NCI-H2171 (cell line): ENCODE measurements at regions not wholly inside any gene's neighbourhood (a gene's known extent, or its start where the extent isn't known, plus 50 kb on each side); places are given as distances from the start of the nearest gene placed in this dataset.

Experiments
- DNase-seq: peaks from one replicate; lab custom pipeline; 2025; lab: John Stamatoyannopoulos, UW

DNA sequence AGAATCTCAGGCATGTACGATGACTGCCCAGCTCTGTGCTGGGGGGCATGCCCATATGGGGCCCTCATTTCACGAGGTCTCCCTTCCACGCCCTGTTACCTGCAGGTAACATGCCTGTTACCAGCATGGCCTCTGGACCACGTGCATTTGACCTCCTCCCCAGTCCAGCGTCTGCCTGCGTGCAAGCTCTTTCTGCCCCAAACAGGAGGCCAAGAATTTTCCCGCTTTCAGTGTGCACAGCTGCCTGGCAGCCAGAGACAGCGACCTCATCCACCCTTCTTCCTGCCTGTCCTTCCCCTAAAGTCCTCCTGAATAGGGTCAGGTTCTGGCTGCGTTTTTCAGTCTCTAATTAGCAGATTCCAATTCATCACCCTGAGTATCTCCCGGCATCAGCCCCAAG is 306.5 kb upstream of the ZFHX3 start:
- DNase-seq, result no peak

DNA sequence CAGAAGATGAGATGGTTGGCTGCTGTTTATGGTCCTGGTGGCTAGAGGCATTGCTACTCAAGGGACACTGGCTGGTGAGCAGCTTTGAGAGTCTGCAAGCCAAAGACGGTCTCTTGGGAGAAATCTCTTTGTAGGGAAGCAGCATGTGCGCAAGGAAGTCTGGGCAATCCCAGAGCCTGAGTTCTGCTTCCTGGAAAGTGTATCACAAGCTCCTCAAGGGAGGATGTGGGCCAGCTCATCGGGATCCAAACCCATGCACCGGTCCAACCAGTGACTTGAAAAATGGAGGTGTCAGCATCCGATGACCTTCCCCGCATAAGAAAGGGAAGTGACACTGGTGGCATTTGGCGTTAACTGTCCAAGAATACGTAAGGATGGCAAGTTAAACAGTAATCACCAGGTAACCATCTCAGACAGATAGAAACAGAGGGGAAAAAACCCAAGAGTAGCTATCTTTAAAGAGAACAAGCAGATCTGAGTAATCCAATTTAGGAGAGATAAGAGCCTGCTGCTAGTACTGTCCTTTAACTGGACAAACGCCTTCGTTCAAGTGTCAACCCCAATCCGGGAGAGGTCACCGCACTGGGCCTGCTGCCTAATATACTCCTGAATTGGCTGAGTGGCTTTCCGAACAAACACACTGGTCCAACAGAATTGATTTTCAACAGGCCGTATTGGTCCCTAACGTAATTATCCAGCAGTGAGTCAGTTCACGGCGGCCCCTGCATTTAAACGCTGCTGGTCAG is 303.0 kb upstream of the ZFHX3 start:
- no peak for DNase-seq

DNA sequence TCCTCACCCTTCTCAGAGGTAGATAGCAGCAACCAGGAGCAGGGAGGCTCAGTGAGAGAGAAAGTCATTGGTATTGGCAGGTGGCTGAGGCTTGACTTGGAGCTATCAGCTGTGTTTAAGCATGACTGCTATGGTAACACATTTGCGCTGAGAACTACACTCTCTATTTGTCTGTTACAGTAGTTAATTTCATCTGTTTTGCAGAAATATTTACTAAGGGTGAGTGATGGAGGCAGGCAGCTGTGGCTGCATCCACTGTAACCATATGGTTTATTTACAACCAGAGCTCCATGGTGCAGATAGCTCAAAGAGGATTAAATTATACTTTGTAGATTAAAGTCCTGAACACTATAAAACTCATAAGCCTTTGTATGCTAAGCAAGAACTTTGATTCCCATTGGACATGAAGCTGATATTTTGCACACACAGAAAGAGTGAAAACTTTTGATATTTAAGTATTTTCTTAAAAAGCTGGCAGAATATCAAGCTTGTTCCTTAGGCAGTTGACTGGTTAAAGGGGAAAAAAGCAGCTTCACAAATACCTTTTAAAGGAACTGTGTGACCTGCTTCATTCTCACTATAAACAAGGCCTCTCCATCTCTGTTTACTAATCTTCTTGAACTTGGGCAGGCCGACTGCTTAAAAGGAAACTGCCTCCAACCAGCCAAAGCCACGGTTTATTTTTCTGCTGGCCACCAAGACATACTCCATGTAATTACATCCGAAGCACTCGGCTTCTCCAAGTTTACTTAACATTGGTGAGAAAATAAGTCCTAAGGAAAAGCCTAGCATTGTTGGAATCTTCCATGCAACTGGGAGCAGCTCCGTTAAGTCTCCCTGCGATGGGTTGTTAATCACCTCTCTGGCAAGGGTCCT is 299.8 kb upstream of the ZFHX3 start:
- DNase-seq, result no peak

DNA sequence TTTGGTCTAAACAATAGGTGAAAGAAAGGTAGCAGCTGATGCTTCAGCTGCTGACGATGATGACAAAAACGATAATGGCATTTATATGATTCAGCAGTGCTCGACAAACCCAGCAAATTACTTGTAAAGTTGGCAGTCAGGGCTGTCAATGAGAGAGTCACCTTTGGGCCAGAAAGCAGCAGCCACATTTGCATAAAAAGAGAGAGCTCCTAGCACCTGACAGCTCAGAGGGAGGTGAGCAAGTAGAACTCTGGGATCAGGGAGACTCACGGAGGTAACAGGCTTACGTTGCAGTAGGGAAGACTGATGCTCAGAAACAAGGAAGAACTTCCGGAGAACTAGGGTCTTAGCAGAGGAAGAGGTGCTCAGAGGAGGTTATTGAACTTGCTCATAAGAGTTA is 291.9 kb upstream of the ZFHX3 start:
- no peak for DNase-seq

DNA sequence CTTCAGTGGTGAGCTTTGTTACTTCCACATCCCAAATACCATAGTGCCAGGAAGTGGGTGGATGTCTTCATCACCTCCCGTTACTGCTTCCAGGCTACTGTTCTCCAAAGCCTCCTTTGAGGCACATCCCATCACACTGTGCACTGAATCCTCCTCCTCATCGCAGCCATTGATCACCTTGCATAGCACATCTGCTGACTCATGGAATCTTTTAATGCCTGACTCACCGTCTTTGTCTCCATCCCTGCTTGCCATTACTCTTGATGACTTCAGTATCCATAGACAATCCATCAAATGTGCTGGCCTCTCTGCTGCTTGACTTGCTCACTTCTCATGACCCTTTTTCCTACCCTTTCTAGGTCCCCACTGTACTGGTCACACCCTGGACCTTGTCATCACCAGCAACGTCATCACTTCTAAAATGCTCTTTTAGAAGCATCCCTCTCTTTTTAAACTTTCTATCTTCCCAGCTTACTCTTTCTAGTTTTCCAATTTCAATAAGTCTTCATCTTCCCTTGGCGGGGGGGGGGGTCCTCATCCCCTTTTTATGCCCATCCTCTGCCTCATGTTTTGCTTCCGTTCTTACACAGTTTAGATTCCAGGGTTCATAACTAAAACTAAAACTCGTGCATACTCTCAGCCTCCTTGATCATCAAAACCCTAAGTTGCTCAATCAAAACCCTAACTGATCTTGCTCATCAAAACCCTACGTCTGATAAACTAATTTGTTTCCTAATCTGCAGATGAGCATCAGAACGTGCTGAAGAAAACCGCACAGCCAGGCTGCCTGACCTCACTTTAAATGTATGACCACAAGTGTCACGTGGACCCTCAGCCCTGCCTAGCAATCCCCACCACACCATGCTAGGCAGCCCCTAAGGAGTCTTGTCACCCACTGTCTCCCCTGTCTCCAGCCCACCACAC is 289.7 kb upstream of the ZFHX3 start:
- no peak for DNase-seq

DNA sequence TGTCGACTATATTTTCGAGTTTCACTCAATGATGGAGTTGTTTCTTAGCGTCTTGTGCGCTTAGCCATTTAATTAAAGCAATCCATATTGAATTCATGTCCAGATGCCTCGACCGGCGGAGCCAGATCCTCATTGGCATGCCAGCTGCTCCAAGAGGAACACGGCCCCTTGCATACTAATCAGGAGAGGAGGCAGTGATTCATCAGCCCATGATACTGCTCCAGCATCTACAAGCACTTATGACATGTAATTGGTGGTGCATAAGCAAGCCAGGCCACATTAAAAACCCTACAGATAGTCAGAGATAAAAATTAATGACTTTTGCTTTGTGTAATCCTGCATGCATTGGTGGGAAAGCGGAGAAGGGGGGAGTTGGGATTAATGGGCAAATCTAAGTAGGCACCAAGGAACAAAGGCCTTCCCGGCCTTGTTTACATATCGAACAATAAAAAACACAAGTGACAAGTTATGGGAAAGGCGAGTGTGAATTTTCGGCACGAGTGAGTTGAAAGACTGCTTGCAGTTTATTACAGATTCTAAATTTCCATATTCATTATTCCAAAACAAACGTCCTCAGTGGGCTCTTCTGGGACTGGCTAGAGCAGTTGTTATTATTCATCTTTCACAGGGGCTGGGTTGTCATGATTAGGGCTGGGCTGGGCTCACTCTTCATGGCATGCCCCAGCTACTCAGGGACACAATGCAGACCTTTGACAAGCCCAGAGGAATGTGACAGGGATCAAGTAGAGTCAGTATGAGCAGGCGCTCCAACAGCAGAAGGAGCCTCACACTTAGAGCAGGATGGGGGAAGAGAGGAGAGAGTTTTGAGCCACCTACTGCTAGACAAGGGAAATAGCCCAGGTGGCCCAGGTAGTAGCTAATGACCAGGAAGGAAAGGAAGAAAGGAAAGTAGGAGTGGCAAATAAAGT is 281.7 kb upstream of the ZFHX3 start:
- DNase-seq, result no peak

DNA sequence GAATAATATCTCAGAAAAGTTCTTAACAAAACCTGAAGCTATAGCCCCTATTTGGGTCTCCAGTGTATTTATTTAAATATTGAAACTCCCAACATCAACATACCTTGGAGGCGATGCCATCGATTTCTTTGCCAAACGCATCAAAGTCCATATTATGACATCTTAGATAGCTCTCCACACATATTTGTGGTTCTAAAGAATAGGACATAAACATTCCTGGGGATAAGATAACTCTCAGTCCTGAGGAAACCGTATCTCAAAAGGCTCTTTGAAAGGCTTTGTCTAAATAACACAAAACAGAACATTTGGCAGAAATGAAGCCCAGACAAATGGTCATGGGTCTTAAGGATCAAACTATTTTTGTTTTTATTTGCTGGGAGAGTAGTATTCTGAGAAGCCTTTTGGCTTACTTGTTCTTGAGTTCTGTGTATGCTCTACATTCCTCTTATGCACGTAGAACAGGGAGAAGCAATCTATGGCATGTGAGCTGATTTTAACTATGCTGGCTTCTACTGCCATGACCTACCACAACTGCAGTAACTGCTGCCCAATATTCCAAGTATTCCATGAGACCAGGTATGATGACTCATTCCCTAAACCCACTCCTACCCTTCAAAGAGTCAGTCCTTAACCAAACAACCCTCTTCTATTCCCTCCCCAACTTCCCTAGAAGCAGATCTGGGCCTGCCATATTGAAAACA is 279.0 kb upstream of the ZFHX3 start:
- DNase-seq, result no peak

DNA sequence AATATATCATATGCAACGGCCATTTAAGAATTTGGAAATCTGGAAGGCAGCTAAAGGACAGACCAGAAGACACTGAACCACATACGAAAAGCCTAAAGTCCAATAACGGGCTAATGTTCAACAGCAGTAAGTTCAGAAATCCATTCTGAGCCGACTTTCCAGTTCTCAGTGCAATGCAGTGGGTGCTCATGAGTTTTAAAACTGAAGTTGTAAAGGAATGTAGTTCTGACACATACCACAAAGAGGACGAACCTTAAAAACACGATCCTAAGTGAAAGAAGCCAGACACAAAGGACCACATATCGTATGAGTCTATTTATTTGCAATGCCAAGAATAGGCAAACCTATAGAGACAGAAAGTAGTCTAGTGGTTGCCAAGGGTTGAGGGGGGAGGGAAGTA is 278.3 kb upstream of the ZFHX3 start:
- no peak for DNase-seq

DNA sequence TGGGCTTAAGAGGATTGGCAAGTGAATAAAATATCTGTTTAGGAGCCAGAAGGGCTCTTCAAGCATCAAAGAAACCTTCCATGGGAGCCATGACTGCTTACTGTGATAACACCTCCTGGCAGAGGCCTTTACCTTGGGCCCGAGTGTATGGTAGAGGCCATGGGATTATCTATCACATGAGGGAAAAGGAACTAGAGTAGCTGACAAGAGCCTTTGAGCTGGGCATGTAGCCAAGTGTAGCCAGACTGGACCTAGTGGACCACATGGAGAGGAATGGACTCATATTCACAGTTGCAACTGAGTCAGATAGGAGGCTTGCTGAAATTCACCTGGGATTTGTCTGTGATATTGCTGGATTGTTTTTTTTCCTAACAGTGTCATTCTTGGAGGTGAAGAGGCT is 276.0 kb upstream of the ZFHX3 start:
- DNase-seq, result no peak

DNA sequence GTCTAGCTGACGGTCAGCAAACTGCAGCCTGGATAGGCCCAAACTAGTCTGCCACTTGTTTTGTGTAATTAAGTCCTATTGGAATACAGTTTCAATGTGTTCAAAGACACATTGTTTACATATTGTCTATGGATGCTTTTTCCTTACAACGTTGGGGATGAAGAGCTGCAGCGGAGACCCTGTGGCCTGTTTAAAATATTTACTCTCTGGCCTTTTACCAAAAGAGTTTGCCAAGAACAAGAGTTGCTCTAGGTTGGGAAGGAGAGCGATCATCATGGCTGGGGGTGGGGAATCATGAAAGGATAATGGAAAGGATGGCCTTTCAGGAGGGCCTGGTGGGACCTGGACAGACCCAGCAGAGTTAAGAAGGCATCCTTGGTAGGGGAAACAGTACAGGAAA is 274.9 kb upstream of the ZFHX3 start:
- DNase-seq, result no peak

DNA sequence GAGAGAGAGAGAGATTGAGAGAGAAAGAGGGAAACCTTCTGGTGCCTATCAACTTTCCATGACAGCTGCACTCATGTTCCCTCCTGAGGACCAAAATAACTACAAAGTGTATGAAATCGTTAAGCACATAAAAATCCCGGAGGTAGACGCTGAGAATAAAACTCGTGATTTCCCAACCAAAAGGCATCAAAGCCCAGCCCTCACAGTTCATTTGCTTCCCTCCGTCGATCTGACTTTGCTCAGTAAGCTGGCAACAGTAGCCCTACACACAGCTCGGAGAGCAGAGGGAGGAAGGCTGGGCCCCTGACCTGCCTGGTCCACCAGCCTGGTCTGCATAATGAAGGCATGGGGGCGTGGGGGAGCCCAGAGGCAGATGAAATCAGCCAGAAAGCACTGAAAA is 273.9 kb upstream of the ZFHX3 start:
- no peak for DNase-seq

DNA sequence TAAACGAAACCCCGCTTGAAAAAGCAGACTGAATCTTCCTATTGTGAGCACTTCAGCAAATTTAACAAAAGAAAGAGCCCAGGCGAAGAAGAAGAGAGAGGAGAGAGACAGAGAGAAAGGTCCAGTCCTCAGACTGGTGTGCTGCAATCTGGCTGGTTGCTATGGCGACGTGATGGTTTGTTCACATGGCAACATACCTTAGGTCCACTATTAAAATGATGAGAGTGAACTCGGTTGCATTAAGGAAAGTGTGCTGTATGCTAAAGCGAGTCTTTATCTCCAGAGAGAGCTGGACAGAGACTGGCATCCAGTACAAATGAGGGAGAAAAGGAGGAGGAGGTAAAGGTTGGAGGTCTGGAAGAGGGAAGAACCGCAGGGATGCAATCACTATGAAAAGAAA is 271.8 kb upstream of the ZFHX3 start:
- DNase-seq, result no peak

DNA sequence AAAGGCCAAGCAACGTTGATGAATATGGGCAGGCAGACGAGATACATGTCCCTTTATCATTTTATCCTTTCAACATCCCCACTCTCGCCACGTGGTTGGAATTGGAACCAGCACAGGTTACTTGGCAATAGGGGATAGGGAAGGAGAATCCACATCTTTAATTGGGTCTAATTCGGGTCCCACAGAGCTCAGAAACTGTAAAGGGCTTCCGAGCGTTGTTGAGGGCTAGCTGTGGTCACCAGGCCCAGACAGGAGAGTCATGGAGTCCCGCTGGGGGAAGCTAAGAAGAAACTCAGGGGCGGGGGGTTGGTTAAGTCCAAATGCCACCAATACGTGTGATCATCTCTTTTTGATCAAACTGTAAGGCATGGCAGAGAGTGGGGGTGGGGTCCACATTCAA is 271.3 kb upstream of the ZFHX3 start:
- no peak for DNase-seq

DNA sequence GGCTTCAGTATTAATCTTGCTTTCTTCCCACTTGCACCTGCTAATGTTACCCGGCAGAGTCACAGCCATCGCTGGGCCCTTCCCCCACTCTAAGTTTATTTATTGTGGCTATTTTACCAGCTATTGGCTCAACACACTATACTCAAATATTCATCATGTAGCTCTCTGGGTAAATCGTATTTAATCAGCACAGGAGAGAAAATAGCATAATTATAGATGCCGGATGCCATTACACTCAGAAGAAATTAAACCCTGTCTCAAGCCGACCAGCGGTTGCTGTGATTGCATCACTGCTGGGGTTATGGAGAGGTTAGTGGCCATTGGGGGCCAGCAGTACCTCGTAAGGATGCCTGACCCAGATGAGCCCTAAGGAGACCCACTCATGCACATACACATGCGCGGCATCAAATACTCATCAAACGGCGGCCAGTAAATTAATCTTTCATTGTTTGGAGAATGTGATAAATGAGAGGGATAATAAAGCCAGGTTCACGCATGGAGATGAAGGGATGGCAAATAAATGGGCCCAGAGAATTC is 269.5 kb upstream of the ZFHX3 start:
- no peak for DNase-seq

DNA sequence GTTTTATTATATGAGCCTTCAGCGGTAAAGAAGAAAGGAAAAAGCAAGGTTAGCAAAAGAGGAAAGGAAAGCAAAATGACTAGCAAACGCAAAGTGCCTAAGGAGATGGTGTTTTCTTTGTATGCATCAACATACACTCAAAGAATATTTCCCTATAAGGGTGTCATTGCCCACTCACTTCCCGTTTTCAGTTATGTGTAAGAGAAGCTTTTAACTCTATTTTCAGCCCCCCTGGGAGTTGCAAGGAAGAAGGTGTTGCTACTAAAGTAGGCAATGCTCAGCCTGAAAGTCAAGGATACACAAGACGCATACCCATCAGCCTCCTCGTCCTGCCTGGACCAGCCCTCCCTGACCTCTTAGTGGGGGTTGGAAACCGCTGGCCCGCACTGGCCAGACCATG is 267.7 kb upstream of the ZFHX3 start:
- DNase-seq, result no peak

DNA sequence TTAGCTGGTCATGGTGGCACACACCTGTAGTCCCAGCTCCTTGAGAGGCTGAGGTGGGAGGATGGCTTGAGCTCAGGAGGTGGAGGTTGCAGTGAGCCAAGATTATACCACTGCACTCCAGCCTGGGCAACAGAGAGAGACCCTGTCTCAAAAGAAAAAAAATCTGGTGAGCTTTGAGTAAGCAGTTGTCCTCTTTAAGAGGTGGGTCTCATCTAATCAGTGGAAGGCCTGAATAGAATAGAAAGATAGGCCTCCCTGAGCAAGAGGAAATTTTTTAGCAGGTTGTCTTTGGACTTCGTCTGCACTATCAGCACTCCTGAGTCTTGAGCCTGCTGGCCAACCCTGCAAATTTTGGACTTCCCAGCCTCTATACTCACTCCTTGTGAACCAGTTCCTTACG is 266.0 kb upstream of the ZFHX3 start:
- DNase-seq, result no peak

DNA sequence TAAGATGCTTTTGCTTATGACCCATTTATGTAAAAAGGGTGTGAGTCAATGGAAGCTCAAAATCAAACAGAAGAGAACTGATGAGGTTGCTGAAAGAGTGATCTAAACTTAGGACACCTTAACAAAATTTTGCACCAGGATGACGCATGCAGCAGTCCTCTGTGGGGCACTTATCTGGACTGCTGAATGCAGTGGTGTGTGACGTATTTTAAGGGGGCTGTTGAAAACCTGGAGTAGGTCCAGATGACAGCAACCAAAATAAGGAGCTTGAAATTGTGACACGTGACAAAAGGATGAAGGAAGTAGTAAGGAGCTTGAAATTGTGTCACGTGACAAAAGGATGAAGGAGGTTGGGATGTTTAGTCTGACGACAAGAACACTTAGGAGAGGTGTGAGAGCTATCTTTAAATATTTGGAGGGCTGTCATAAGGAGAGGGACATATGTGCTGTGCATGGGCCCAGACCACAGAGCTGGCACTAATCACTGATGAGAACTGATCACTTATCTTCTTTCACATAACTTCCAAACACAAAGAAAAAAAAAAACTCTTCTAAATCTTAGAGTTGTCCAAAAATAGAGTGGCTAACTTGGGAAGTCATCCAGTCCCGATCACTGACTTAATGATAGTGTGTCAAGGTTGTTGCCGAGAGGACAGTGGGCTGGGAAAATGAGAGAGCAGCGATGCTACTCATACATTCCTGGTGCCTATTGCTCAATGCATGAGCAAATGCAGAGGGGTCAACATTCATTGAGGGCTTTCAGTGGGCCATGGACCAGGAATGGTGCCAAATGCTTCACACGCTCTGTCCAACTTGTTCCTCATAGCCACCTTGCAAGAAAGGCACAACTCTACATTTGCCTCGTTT is 264.2 kb upstream of the ZFHX3 start:
- no peak for DNase-seq

DNA sequence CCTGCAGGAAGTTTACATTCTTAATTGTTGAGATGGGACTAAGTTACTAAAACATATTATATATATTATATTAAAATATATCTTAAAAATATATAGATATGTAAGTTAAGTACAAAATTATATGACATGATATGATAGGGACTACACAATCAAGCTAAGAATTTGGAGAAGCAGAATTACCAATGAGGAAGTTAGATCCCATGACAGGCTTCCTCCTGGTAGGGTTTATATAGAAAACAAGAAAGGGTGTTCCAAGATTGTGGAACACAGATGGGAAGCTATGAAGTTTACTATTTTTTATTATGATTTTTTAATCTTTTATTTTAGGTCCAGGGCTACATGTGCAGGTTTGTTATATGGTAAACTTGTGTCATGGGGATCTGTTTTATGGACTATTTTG is 260.8 kb upstream of the ZFHX3 start:
- no peak for DNase-seq

DNA sequence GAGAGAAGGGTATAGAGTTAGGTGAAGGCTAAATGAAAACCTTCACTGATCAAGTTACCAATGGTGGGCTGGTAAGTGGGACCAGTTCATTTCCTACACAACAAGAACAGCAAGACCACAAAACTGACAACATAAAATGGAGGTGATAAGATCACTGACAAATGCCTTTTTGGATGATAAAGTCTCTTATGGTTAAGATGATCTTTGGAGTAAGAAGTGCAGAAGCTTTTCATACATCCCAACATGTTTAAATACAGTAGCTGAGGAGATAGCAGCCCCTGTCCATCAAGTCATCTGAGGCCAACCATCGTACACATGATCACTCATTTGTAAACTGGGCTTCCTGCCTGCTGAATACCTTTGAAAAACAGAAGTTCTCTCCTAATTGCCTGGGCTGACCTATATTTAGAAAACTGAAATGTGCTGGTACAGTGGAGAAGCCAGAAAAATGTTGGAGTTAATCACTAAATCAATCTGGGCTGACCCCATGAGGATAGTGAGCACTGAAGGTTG is 259.0 kb upstream of the ZFHX3 start:
- DNase-seq, result no peak
